IPS-11a (cell line): ENCODE measurements at regions not wholly inside any gene's neighbourhood (a gene's known extent, or its start where the extent isn't known, plus 50 kb on each side); places are given as distances from the start of the nearest gene placed in this dataset.

Source experiments
- H3K4me3 ChIP-seq: one replicate; pipeline ENCODE4 v1.5.1; 2013; ENCODE audit warnings: low read depth, low read length, control low read depth

- no peak overlapping the region for H3K4me3 ChIP-seq
Observed at GRCh38 chr1:209504571-209504970, 78.9 kb upstream of the CAMK1G start.

DNA sequence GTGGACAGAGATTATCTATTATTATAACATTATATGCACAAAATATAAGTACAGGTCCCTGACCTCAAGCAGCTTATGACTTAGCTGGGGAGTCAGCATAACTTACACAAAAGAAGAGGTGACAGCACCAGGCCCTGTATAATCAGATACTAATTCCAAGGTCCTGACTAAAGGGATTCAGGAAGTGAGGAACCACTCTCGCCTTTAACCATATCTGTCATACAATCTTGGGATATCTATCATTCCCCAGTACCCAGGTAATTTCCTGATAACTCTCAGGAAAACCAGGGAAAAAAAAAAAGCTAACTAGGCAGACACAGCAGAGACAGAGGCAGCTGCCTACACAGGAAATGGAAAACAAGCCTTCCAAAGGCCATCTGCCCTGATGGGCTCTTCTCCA is 78.5 kb upstream of the CAMK1G start:
- no peak overlapping the region for H3K4me3 ChIP-seq

DNA sequence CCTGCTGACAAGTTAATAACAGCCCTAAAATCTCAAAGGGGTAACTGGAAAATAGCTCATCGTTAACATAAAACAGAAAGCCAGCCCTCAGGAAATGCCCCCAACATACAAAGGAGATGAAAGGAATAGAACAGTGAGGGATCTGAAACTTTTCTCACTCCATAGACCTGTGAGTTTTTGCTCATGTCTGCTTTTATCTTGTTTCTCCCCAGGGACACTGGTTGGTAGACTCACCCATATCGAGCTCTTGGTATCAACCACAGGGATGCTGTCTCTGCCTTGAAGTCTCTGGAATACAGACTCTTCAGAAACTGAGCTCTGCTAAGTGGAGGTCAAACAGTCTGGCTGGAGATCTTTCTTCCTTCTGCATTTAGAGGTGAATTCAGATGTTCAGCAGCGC is 77.4 kb upstream of the CAMK1G start:
- no peak overlapping the region for H3K4me3 ChIP-seq

- H3K4me3 ChIP-seq: no peak overlapping the region
Observed at GRCh38 chr1:209509039-209509438, 74.5 kb upstream of the CAMK1G start.

- H3K4me3 ChIP-seq: no peak overlapping the region
Observed at GRCh38 chr1:209510063-209510462, 73.5 kb upstream of the CAMK1G start.

- no peak overlapping the region for H3K4me3 ChIP-seq
Observed at GRCh38 chr1:209511169-209511568, 72.3 kb upstream of the CAMK1G start.

DNA sequence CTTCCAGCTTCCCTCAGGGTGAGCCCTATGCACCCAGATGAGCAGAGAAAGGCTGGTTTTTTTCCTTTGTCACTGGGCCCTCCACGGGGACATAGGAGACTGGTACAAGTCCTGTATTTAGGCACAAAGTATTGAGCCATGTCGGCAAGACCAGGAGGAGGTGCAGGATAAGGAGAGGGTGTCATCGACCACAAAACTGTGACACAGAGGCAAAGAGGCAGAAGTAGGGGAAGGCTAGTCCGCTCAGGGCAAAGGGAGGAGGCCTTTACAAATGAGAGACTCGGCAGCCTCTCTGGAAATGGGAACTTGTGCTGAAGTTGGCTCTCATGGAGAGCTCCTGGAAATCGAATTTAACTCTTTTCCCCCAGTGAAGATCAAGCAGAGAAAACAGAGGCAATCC is 70.7 kb upstream of the CAMK1G start:
- no peak overlapping the region for H3K4me3 ChIP-seq

GRCh38 chr1:209513226-209513625 is 70.3 kb upstream of the CAMK1G start:
- no peak overlapping the region for H3K4me3 ChIP-seq

DNA sequence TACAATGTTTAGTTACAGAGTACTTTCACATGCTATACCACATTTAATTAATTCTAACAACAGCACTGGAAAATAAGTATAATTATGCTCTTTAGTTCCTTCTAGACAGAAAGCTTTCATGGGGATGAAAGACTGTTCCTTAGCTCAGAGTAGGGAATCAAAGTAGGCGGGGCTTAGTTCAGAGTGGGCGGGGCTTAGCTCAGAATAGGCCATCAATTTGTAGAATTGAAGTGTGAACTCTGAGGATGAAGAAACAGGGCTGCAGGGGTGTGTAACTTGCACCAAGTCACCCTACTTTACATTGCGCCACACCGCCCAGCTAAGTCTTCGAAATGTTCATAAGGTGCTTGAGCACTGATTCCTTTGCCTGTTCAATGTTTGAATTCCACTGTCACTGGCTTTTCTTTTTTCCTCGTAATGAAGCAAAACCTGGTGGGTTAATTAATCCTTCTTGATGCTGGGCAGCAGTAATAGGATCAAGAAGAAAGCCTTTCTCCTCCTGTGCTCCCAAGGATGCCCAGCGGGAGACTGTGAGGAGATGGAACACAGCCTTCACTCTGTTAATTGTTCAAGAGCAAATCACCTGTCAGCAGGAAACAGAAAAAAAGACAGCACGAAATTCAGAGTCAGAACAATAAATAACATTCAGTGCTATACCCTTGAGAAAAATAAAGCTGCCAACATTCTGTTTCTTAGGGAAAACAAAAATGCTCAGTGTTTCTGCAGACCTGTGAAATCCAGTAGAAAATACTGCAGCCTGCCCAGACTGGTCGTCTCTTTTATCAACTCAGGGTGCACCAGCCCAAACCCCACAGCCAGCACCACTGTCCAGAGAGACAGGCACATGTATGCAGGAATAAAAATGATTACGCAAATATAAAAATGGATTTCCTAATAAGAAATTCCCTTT is 66.5 kb upstream of the CAMK1G start:
- no peak overlapping the region for H3K4me3 ChIP-seq

- no peak overlapping the region for H3K4me3 ChIP-seq
Observed at GRCh38 chr1:209517681-209518050, 65.8 kb upstream of the CAMK1G start.

GRCh38 chr1:209519786-209520185 is 63.7 kb upstream of the CAMK1G start:
- no peak overlapping the region for H3K4me3 ChIP-seq

- no peak overlapping the region for H3K4me3 ChIP-seq
Observed at GRCh38 chr1:209522826-209523225, 60.7 kb upstream of the CAMK1G start.

DNA sequence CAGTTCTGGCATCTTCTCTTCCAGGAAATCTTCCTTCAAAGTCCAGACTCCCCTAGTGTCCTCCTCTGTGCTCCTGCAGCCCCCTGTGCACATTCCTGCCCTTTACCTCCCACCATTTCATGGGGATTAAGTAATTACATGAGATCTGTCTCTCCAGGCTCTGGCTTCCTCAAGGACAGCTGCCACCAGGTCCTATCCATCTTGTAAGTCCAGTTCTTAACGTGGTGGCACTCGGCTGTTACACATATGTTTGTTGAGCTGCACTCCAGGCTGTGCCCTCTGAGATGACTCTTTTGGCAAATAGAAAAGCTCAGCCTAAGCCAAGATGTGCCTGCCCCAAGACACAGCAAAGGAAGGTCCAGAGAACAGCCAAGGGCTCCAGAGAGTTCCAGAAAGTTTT is 57.4 kb upstream of the CAMK1G start:
- H3K4me3 ChIP-seq: no peak overlapping the region

GRCh38 chr1:209527372-209527771 is 56.1 kb upstream of the CAMK1G start:
- no peak overlapping the region for H3K4me3 ChIP-seq

DNA sequence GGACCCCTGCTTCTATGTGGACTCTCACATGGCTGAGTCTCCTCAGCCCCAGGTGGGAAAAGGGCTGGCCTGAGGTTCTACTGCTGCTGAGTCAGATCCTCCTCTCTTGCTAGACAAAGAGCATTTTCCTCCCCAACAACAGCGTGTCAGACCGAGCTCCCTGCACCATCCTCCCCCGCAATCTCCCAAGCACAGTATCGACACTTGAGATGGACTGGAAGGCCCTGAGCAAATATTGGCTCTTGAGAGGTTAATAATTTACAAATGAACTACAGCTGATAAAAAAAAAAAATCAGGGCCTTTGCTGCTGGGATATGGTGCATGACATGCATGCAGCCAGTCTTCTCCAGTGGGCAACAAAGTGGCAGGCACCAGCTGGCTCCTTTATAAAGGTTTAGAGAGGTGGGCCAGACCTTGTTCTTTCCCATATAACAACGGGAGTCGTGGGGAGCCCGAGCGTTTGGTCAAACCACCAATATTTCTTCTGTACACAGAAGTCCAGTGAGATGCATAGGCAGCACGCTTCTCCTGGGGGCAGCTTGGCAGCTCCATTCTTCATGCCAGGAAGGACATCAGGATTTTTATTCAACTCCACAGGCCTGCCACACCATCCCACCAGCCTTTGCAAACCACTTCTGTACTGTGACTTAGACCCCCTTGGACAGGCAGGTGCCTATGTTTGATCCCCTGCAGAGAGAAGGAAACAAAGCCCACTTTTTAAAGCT is 55.4 kb upstream of the CAMK1G start:
- no peak overlapping the region for H3K4me3 ChIP-seq

GRCh38 chr1:209529233-209529632 is 54.3 kb upstream of the CAMK1G start:
- no peak overlapping the region for H3K4me3 ChIP-seq

- H3K4me3 ChIP-seq: no peak overlapping the region
Observed at GRCh38 chr1:209531006-209531405, 52.5 kb upstream of the CAMK1G start.

DNA sequence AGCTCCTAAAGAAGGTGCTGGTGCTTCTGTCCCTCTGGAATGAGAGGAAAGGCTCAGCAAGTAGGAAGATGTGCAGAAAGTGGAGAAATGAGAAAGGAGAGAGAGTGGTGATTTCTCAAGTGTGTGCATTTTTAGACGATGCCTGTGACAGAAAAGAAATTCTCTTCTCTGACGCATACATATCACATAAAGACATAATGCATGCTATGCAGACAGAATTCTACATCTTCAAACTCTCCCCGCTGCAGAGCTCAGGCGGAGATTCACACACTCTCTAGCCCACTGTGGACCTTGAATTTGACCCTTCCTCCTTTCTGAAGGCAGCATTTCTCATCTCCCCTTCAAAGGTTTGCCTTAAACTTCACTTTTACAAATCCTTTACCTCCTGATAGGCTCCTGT is 52.0 kb upstream of the CAMK1G start:
- H3K4me3 ChIP-seq: no peak overlapping the region
